HG03571 (cell line): ENCODE measurements at regions not wholly inside any gene's neighbourhood (a gene's known extent, or its start where the extent isn't known, plus 50 kb on each side); places are given as distances from the start of the nearest gene placed in this dataset.

Experiments used
- ATAC-seq: cut with Tn5 transposase; IDR thresholded peaks from one replicate; pipeline ENCODE4 v1.9.1; 2021; ENCODE audit not compliant: unreplicated experiment

- no peak for ATAC-seq
Measured at GRCh38 chr13:106061781-106062180, 473.7 kb downstream of the EFNB2 start.

- ATAC-seq, result no peak
Measured at GRCh38 chr13:106056851-106057250, 478.6 kb downstream of the EFNB2 start.

GRCh38 chr13:106052200-106052767 lies 483.2 kb downstream of the EFNB2 start:
- no peak for ATAC-seq

GRCh38 chr13:106049171-106049570 lies 486.3 kb downstream of the EFNB2 start:
- no peak for ATAC-seq

- ATAC-seq, result no peak
Measured at GRCh38 chr13:106048386-106048785, 487.1 kb downstream of the EFNB2 start.

- ATAC-seq, result no peak
Measured at GRCh38 chr13:106047859-106048258, 487.6 kb downstream of the EFNB2 start.

GRCh38 chr13:106042996-106043581 lies 492.4 kb downstream of the EFNB2 start:
- ATAC-seq, result no peak

GRCh38 chr13:106041445-106041844 lies 494.0 kb downstream of the EFNB2 start:
- no peak for ATAC-seq

- no peak for ATAC-seq
Measured at GRCh38 chr13:106038752-106039151, 496.7 kb downstream of the EFNB2 start.

- ATAC-seq, result no peak
Measured at GRCh38 chr13:106036870-106037269, 498.6 kb downstream of the EFNB2 start.

GRCh38 chr13:106034201-106034600 lies 501.3 kb downstream of the EFNB2 start:
- no peak for ATAC-seq

GRCh38 chr13:106033659-106034058 lies 501.8 kb downstream of the EFNB2 start:
- no peak for ATAC-seq

GRCh38 chr13:106032441-106032840 lies 503.0 kb downstream of the EFNB2 start:
- no peak for ATAC-seq

- ATAC-seq, result no peak
Measured at GRCh38 chr13:106029676-106030290, 505.7 kb downstream of the EFNB2 start.

- no peak for ATAC-seq
Measured at GRCh38 chr13:106028911-106029310, 506.6 kb downstream of the EFNB2 start.

- ATAC-seq, result no peak
Measured at GRCh38 chr13:106011600-106011999, 523.9 kb downstream of the EFNB2 start.

- no peak for ATAC-seq
Measured at GRCh38 chr13:106010836-106011235, 524.6 kb downstream of the EFNB2 start.

- ATAC-seq, result no peak
Measured at GRCh38 chr13:106008540-106008939, 526.9 kb downstream of the EFNB2 start.

- ATAC-seq, result no peak
Measured at GRCh38 chr13:106007156-106007555, 528.3 kb downstream of the EFNB2 start.

- no peak for ATAC-seq
Measured at GRCh38 chr13:106003651-106004050, 531.8 kb downstream of the EFNB2 start.

GRCh38 chr13:106001443-106001842 lies 534.0 kb downstream of the EFNB2 start:
- no peak for ATAC-seq
